ENCODE measurements at regions not wholly inside any gene's neighbourhood (a gene's known extent, or its start where the extent isn't known, plus 50 kb on each side); places are given as distances from the start of the nearest gene placed in this dataset.
"Not testable (repeated sequence)": the region's sequence is repeated elsewhere in the genome, so short reads cannot be mapped to it uniquely, and the experiment has no call there.

DNA sequence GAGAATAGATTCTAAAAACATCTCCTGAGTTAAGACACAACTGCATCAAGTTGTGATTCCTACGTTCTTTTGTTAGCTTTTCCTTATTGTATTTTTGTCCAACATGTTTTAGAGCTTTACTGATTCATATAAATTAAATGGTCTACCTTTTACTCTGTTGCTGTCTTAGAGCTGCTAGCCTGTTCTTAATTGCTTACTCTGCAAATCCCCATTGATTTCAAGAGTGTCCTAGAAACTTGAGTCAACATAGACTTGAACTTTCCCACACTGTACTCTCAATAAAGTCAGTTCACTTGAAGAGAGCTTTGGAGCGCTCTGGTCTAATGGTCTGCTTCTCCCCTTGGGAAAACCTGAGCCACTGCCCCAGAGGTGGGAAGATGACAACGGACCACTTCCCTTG lies 343.9 kb downstream of the CCER1 start:
- DNase-seq, result no peak

GRCh38 chr12:90593596-90594295 lies 361.2 kb downstream of the CCER1 start:
- no peak for DNase-seq

GRCh38 chr12:90589956-90590355 lies 365.0 kb downstream of the CCER1 start:
- DNase-seq, result no peak

GRCh38 chr12:90585640-90586304 lies 369.2 kb downstream of the CCER1 start:
- DNase-seq, result no peak

DNA sequence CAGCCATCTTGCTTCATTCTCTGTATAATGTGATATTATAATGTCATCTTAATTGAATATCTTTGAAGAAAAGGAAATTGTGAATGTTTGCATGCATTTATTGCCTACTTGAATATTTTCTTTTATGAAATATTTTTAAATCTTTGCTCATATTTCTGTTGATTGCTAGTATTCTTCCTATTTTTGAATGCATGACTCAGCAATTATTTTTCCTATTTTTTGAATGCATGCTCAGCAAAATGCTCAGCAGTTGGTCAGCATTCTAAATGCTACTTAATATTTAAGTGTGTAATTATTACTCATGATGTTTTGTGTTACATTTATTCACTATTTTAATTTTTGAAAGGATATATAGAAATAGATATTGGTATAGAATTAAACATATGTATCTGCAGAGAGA lies 378.3 kb downstream of the CCER1 start:
- no peak for DNase-seq

- no peak for DNase-seq
Measured at GRCh38 chr12:90575995-90576394, 379.0 kb downstream of the CCER1 start.

- DNase-seq, result no peak
Measured at GRCh38 chr12:90574676-90575075, 380.3 kb downstream of the CCER1 start.

DNA sequence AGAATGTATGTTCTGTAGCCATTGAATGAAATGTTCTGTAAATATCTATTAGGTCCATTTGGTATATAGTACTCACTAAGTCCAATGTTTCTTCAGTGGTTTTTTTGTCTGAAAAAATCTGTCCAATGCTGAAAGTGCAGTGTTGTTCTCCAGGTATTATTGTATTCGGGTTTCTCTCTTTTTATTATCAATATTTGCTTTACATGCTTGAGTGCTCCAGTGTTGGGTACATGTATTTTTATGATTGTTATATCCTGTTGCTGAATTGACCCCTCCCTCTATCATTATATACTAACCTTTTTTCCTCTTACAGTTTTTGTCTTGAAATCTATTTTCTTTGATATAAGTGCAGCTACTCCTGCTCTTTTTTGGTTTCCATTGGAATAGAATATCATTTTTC lies 382.2 kb downstream of the CCER1 start:
- no peak for DNase-seq

DNA sequence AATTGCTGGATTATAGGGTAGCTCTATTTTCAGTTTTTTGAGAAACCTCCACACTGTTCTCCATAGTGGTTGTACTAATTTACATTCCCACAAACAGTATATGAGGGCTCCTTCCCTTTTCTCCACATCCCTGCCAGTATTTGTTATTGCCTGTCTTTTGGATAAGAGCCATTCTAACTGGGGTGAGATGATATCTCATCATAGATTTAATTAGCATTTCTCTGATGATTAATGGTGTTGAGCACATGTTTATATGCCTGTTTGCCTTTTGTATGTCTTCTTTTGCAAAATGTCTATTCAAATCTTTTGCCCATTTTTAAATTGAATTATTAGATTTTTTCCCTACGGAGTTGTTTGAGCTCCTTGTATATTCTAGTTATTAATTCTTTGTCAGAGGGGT lies 385.3 kb downstream of the CCER1 start:
- DNase-seq, result no peak

GRCh38 chr12:90562671-90563070 lies 392.3 kb downstream of the CCER1 start:
- DNase-seq, result no peak

GRCh38 chr12:90548595-90548994 lies 406.4 kb downstream of the CCER1 start:
- no peak for DNase-seq

GRCh38 chr12:90546511-90546910 lies 408.5 kb downstream of the CCER1 start:
- no peak for DNase-seq

GRCh38 chr12:90543841-90544240 lies 411.1 kb downstream of the CCER1 start:
- DNase-seq, result no peak

DNA sequence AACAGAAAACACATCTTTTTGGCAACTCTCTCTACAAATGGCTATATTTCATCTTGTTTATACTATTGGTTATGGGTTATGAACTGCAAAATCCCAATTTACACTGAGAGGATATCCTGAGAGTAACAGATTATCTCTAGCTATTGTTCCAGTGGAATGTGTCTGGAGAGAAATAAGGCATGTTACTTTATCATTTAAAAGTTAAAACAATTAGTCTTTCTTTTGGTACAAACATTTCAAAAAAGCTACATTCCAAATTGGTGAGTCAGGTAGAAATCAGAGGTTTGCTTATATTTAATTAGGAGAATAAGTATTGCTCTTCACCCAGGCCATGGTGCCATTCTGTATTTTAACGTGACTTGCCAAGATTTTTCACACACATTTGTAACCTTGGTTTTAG lies 411.6 kb downstream of the CCER1 start:
- DNase-seq, result no peak

- not testable (repeated sequence) for DNase-seq
Measured at GRCh38 chr12:90542852-90543251, 412.1 kb downstream of the CCER1 start.

DNA sequence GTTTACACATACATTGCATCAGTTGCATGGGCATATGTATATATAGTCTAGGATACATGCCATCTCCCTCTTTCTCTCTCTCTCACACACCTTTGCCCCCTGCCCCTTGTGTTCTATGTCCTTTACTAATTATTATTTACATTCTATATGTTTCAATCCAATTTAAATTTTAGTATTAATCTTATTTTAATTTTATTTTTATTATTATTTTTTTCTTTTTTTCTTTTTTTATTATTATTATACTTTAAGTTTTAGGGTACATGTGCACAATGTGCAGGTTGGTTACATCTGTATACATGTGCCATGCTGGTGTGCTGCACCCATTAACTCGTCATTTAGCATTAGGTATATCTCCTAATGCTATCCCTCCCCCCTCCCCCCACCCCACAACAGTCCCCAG lies 421.1 kb downstream of the CCER1 start:
- DNase-seq, result not testable (repeated sequence)

DNA sequence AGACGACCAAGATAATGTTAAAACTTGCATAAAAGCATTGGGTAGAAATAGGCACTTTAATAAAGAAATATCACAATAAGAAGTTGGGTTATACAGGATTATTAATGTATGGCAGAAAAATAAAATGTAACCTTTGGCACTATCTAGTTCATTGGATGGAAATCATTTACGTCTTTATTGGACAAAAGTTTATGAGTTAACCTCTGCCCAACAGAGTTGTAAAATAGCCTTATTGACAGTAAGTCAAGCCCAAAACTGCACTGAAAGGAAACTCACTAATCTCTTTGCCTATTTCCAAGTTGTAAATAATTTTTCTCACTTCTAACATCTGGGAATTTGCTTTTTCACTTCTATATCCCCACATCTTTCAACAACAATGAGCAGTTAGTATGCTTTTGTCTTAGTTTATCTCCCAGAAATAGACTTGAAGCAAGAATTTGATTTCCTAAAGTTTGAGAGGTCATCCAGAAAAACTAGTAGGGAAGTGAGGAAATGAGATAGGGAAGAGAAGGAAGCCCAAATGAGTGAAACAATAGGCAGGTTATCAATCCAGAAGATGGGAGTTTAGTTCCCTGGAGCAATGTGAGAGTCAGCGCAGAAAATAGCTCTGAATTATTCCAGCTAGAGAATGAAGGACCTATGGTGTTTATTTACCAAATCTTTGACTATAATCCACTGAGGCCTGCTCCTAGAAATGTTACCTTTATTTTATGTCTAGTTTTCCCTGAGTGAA lies 434.8 kb downstream of the CCER1 start:
- DNase-seq, result no peak

DNA sequence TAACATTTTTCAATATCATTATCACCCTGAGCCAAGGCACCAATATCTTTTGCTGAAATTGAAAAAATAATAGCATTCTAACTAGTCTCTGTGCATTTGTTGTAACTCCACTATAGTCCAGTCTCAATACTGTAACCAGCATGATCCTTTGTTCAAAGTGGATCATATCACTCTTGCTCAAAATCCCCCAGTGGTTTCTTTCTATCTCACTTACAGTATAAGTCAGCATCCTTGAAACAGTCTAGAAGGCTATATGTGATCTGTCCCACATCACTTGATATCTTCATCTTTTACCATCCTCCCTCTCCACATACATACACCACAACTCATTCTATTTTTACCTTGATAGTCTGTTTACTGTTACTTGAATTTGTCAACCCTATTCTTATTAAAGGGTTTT lies 435.7 kb downstream of the CCER1 start:
- DNase-seq, result no peak

DNA sequence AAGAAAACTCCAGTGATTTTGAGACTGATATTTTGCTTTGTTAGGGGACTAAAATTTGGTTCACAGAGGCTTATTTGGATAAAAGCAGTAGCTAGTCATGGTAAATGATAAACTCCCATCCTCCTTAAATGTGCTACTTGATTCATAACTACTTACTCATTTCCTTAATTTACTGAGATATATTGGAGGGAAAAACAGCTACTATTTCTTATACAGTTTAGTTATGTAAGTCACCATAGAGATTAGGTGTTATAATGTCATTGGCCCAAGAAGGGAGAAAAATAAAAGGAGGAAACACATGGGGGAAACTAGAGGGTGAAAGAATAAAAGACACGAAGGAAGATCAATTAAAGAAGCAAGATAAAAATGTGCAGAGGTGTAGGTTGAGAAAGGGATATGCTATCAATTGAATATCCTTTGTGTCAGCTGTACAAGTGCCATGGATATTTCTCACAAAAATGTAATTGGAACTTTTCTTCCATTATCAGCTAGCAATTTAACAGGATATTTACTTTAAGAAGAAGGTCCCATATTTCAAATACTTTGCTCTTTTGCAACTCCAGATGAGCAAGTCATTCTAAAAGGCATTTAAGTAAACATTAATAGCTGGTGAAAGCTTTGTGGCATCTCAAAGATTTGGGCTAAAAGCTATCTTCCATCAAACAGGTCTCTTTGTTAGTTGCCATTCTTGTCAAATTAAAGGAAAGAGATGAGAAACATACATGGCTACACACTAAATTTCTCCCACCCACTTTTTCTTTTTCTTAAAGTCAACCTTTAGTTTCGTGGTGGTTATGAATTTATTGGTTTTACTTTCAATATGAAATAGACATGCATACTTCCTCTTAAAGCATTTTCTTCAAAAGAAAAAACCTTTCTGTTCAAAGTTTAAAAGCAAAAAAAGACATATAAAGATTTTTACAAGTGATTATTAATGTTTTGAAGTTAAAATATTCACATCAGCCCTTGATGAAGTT lies 439.5 kb downstream of the CCER1 start:
- no peak for DNase-seq

DNA sequence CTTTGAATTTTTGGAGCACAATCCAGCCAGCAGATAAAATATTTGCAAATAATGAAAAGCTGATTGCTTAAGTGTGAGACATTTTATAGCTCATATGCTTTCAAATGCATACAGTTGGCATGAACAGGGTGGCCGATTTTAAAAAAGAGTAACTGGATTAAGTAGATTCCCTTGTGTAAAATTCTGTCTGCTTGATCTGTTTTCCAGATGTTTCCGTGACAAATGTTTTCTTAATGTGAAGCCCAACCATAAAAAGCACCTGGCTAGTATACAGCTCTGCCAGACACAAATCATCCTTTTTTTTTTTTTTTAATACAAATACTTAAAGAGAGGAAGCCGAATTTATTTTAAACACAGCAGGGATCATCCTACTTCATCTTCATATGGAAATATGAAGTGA lies 440.7 kb downstream of the CCER1 start:
- DNase-seq, result no peak

DNA sequence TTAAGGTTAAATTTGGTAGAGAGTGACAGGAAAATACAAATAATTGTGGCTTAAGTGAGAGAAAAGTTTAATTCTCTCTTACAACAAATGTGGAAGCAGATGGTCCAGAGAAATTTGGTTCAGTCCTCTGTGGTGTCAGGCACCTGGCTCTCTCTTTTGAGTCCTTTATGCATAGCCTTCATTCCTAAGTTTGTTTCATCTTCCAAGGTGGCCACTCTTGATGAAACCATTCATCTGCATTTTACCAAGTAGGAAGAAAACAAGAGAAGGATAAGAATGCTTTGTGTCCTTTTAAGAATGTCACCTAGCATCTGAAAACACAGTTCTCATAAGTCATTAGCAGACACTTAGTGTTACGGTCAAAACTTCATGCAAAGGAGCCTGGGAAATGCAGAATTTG lies 442.5 kb downstream of the CCER1 start:
- no peak for DNase-seq

All from anterior cingulate cortex (tissue), 58 donors.